SJCRH30 (cell line): ENCODE measurements at regions not wholly inside any gene's neighbourhood (a gene's known extent, or its start where the extent isn't known, plus 50 kb on each side); places are given as distances from the start of the nearest gene placed in this dataset.
A peak's percentile ranks its signal among the peaks of the same experiment; 100 is the strongest.

Experiments
- DNase-seq, 2 experiments: peaks; one replicate each; pipeline ENCODE4 v3.0.0-alpha.2; 2015 to 2020
- H3K27ac ChIP-seq: fragments of 250-450 bp; sonication (Bioruptor Pico); 2 replicates; pipeline ENCODE4 v1.5.1; 2020; ENCODE audit warnings: mild to moderate bottlenecking, moderate library complexity
- H3K27me3 ChIP-seq: fragments of 250-450 bp; sonication (Bioruptor Pico); 2 replicates; pipeline ENCODE4 v1.5.1; 2020; ENCODE audit warnings: mild to moderate bottlenecking, moderate library complexity
- H3K36me3 ChIP-seq: fragments of 250-450 bp; sonication (Bioruptor Pico); 2 replicates; pipeline ENCODE4 v1.5.1; 2020; ENCODE audit warnings: mild to moderate bottlenecking, moderate library complexity
- H3K4me1 ChIP-seq: fragments of 250-450 bp; sonication (Bioruptor Pico); 2 replicates; pipeline ENCODE4 v1.5.1; 2020; ENCODE audit warnings: mild to moderate bottlenecking, moderate library complexity
- H3K4me3 ChIP-seq: fragments of 250-450 bp; sonication (Bioruptor Pico); 2 replicates; pipeline ENCODE4 v1.5.1; 2020; ENCODE audit warnings: mild to moderate bottlenecking, moderate library complexity
- H3K9me3 ChIP-seq: fragments of 250-450 bp; sonication (Bioruptor Pico); replicated peaks from 2 replicates; pipeline ENCODE4 v1.5.1; 2020; ENCODE audit warnings: mild to moderate bottlenecking, moderate library complexity

- no peak for DNase-seq
- Histone ChIP-seq H3K27me3 (no peaks in the 10 kb centered on the region), H3K9me3 (no peaks in the 10 kb centered on the region), H3K36me3 (no peaks in the 10 kb centered on the region), H3K27ac (no peak overlapping the region), H3K4me3 (no peak overlapping the region), H3K4me1 (no peaks in the 10 kb centered on the region)
Measured at GRCh38 chrX:43479850-43480249, 176.2 kb upstream of the MAOA start.

DNA sequence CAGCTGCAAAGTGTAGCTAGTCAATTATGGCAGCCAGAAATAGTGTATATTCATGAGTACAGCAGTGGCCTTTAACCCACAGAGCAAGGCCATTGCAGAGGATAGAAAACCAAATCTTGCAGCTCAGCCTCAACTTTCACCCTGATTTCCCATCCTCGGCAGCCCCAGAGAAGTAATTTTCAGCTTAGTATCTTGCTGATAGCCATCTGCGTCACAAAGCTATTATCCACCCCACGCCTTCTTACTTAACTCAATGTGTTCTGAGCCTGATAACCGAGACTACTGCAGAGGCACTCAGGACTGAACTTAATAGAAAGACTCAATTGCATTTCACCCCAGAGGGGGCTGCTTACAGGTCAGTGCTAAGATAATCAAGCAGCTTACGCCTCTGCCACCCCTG is 174.5 kb upstream of the MAOA start:
- Histone ChIP-seq H3K9me3 (no peaks in the 10 kb centered on the region), H3K27me3 (no peaks in the 10 kb centered on the region), H3K36me3 (no peaks in the 10 kb centered on the region), H3K4me1 (no peaks in the 10 kb centered on the region), H3K27ac (no peak overlapping the region), H3K4me3 (no peak overlapping the region)
- DNase-seq = no peak

GRCh38 chrX:43493756-43494155 is 162.3 kb upstream of the MAOA start:
- H3K4me1 ChIP-seq = no peaks in the 10 kb centered on the region
- no peak overlapping the region for H3K4me3 ChIP-seq
- no peaks in the 10 kb centered on the region for H3K27me3 ChIP-seq
- peak; percentile 4 to 37 for DNase-seq
- no peak overlapping the region for H3K27ac ChIP-seq
- H3K9me3 ChIP-seq = no peaks in the 10 kb centered on the region
- H3K36me3 ChIP-seq = no peaks in the 10 kb centered on the region

DNA sequence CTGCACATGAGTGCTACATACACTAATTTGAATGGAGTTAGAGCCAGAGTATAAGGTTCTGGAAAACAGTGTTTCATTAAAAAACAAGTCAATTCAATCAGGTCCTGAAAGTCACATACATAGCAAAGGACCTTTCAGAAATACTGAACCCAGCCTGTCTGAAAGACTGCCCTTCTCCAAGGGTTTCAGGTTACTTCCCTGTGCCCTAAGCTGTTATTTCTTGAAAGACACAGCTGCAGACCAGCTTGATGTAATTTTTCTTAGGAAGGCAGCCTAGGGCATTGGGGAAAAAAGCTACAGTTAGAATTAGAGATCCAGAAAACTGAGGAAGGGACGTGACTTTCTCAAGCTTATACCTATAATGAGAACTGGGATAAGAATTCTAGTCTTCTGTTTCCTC is 155.9 kb upstream of the MAOA start:
- Histone ChIP-seq H3K27ac (peak overlapping the region; percentile 43), H3K9me3 (no peaks in the 10 kb centered on the region), H3K4me3 (no peak overlapping the region), H3K4me1 (peaks cover 4% of the 10 kb centered on the region), H3K27me3 (no peaks in the 10 kb centered on the region), H3K36me3 (no peaks in the 10 kb centered on the region)
- DNase-seq = peak; percentile 14 to 65

GRCh38 chrX:43500996-43501694 is 155.0 kb upstream of the MAOA start:
- H3K9me3 ChIP-seq = no peaks in the 10 kb centered on the region
- peak overlapping the region; percentile 43; the same call in 1 of the 2 replicates for H3K27ac ChIP-seq
- H3K4me1 ChIP-seq = peaks cover 4% of the 10 kb centered on the region
- no peaks in the 10 kb centered on the region for H3K27me3 ChIP-seq
- H3K4me3 ChIP-seq = no peak overlapping the region
- peak; percentile 1 to 31 for DNase-seq
- H3K36me3 ChIP-seq = no peaks in the 10 kb centered on the region

DNA sequence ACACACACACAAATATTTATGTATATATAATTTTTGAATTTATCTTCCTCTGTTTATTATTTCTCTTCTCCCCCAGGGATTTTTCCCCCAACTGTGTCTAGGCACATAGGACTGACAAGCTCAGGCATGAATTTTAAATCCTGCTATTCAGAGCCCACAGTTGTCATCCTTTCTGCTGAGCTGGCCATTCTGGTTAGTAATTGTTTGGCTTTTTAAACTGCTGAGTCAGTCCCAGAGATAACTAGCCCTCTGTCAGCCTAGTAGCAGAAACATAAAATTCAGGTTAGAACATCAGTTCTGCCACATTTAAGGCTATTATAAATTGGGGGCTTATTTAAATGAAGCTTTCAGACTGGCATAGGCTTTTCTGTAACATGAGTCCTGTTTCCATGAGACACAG is 151.7 kb upstream of the MAOA start:
- H3K36me3 ChIP-seq = no peaks in the 10 kb centered on the region
- H3K27me3 ChIP-seq = no peaks in the 10 kb centered on the region
- H3K27ac ChIP-seq = no peak overlapping the region
- peaks cover 4% of the 10 kb centered on the region for H3K4me1 ChIP-seq
- no peak for DNase-seq
- H3K9me3 ChIP-seq = no peaks in the 10 kb centered on the region
- no peak overlapping the region for H3K4me3 ChIP-seq

- Histone ChIP-seq H3K4me1 (no peaks in the 10 kb centered on the region; the same call in 1 of the 2 replicates), H3K4me3 (no peak overlapping the region), H3K27me3 (no peaks in the 10 kb centered on the region), H3K27ac (no peak overlapping the region), H3K36me3 (no peaks in the 10 kb centered on the region), H3K9me3 (no peaks in the 10 kb centered on the region)
- DNase-seq = no peak
Measured at GRCh38 chrX:43505769-43506168, 150.3 kb upstream of the MAOA start.

DNA sequence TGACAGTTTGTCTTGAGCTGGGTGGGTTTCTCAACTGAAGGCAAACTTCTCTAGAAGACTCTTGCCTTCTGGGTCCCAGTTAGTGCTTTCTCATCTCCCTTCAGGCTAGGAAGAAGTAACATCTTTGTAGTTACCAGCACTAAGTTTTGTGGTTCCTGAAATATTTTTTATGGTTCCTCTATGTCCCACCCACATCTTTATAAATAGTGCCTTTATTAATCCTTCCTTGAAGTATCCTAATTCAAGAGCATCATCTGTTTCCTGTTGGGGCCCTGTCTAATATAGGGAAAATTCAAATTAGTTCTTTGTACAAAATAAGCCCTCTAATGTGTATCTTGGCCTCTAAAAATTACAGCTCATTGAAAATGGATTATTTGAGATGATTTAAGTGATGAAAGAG is 147.4 kb upstream of the MAOA start:
- Histone ChIP-seq H3K9me3 (no peaks in the 10 kb centered on the region), H3K36me3 (no peaks in the 10 kb centered on the region), H3K4me1 (no peaks in the 10 kb centered on the region), H3K27ac (no peak overlapping the region), H3K4me3 (no peak overlapping the region), H3K27me3 (no peaks in the 10 kb centered on the region)
- no peak for DNase-seq

- no peak for DNase-seq
- H3K4me3 ChIP-seq = no peak overlapping the region
- no peaks in the 10 kb centered on the region for H3K36me3 ChIP-seq
- H3K27ac ChIP-seq = no peak overlapping the region
- H3K4me1 ChIP-seq = no peaks in the 10 kb centered on the region
- H3K9me3 ChIP-seq = no peaks in the 10 kb centered on the region
- H3K27me3 ChIP-seq = no peaks in the 10 kb centered on the region
Measured at GRCh38 chrX:43510209-43510608, 145.9 kb upstream of the MAOA start.

- H3K4me3 ChIP-seq = no peak overlapping the region
- DNase-seq = no peak
- H3K36me3 ChIP-seq = no peaks in the 10 kb centered on the region
- no peaks in the 10 kb centered on the region for H3K27me3 ChIP-seq
- H3K4me1 ChIP-seq = no peaks in the 10 kb centered on the region
- H3K9me3 ChIP-seq = no peaks in the 10 kb centered on the region
- no peak overlapping the region for H3K27ac ChIP-seq
Measured at GRCh38 chrX:43513085-43513484, 143.0 kb upstream of the MAOA start.

GRCh38 chrX:43514820-43515219 is 141.3 kb upstream of the MAOA start:
- H3K4me3 ChIP-seq = no peak overlapping the region
- H3K36me3 ChIP-seq = no peaks in the 10 kb centered on the region
- H3K9me3 ChIP-seq = no peaks in the 10 kb centered on the region
- H3K27ac ChIP-seq = no peak overlapping the region
- DNase-seq = no peak
- H3K27me3 ChIP-seq = no peaks in the 10 kb centered on the region
- H3K4me1 ChIP-seq = no peaks in the 10 kb centered on the region

- Histone ChIP-seq H3K9me3 (no peaks in the 10 kb centered on the region), H3K4me3 (no peak overlapping the region), H3K27ac (no peak overlapping the region), H3K36me3 (no peaks in the 10 kb centered on the region), H3K27me3 (no peaks in the 10 kb centered on the region), H3K4me1 (no peaks in the 10 kb centered on the region)
- DNase-seq = no peak
Measured at GRCh38 chrX:43522582-43522981, 133.5 kb upstream of the MAOA start.

DNA sequence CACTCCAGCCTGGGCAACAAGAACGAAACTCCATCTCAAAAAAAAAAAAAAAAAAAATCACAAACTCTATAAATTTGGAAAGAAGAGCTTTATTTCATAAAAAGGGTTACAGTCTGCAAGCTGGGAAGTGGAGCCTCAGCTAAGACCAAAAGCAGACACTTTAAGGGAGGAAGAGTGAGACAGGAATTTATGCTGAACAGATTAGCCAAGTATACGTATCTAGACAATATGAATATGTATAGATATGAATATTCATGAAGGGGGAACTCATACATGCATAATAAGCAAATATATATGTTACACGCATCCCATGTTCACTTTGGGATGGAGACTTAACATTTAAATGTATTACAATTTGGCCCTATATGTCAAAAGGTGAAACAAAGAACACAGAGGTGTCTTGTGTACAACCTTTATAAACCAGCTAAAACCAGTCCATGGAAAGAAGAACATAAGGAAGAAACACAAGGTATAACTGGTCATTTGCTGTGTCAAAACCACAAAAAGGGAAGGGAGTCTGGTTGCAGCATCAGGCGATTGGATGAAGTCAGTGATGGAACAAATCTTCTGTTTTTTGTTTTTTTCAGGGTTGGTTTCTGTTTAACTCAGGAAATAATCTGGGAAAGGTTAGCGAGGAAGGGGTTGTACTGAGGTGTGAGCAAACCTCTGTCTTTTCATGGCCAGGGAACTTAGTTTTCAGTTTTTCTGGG is 130.0 kb upstream of the MAOA start:
- no peak overlapping the region for H3K4me3 ChIP-seq

DNA sequence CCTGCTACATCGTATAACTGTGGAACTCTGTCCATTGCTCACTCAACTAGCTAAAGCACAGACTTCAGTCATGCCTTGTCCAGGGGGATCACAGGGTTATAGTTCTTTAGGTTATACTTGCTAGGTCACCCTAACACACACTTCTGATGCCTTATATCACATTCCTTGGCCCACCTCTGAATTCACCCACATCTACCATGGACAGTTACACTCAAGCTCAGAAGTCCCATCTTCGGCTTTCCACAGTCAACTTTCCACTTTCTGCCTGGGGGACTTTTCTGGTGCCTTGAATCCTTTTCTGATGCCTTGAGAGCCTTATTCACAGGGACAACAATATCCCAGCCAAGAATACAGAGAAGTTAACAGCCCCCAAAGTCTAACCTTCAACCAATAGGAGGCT is 129.2 kb upstream of the MAOA start:
- Histone ChIP-seq H3K9me3 (no peaks in the 10 kb centered on the region), H3K27me3 (no peaks in the 10 kb centered on the region), H3K27ac (no peak overlapping the region), H3K4me3 (no peak overlapping the region), H3K4me1 (no peaks in the 10 kb centered on the region), H3K36me3 (no peaks in the 10 kb centered on the region)
- DNase-seq = no peak

More for the DNA sequence above, 130.0 kb upstream of the MAOA start:
- Histone ChIP-seq H3K27me3 (no peaks in the 10 kb centered on the region), H3K4me1 (no peaks in the 10 kb centered on the region), H3K9me3 (no peaks in the 10 kb centered on the region), H3K27ac (no peak overlapping the region), H3K36me3 (no peaks in the 10 kb centered on the region)
- DNase-seq = no peak

DNA sequence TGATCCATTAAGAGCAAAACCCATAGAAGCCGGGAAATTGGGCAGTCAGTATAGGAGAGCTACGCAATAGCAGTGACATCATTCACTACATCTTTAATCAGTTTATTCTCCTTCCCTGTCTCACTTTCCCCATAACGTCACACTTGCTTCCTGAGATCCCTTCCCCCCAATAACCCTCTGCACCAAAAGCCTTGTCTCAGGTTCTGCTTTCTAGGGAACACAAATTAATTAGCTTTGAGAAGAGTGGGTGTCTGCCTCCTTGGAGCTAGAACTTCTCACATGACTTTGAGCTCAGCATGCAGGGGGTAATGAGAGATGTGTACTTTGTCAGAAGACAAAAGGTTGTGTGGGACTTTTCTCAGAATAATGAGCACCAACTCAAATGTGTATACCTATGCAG is 128.3 kb upstream of the MAOA start:
- no peaks in the 10 kb centered on the region for H3K4me1 ChIP-seq
- no peaks in the 10 kb centered on the region for H3K27me3 ChIP-seq
- no peak overlapping the region for H3K27ac ChIP-seq
- no peaks in the 10 kb centered on the region for H3K36me3 ChIP-seq
- H3K4me3 ChIP-seq = no peak overlapping the region
- DNase-seq = no peak
- no peaks in the 10 kb centered on the region for H3K9me3 ChIP-seq

GRCh38 chrX:43530837-43531236 is 125.3 kb upstream of the MAOA start:
- no peak for DNase-seq
- Histone ChIP-seq H3K27ac (no peak overlapping the region), H3K4me1 (no peaks in the 10 kb centered on the region), H3K4me3 (no peak overlapping the region), H3K9me3 (no peaks in the 10 kb centered on the region), H3K27me3 (no peaks in the 10 kb centered on the region), H3K36me3 (no peaks in the 10 kb centered on the region)
